Stimulated activated CD8-positive, alpha-beta memory T cell treated with anti-CD3 and anti-CD28 coated beads, Interleukin-7, amount 100 ng/mL, for 4 hours (primary cell): ENCODE measurements at regions not wholly inside any gene's neighbourhood (a gene's known extent, or its start where the extent isn't known, plus 50 kb on each side); places are given as distances from the start of the nearest gene placed in this dataset.

Experiments
- DNase-seq, 2 donors: peaks; one replicate each; pipeline ENCODE4 v3.0.0-alpha.2; 2020; ENCODE audit warnings: low read depth in 2 of 2

DNA sequence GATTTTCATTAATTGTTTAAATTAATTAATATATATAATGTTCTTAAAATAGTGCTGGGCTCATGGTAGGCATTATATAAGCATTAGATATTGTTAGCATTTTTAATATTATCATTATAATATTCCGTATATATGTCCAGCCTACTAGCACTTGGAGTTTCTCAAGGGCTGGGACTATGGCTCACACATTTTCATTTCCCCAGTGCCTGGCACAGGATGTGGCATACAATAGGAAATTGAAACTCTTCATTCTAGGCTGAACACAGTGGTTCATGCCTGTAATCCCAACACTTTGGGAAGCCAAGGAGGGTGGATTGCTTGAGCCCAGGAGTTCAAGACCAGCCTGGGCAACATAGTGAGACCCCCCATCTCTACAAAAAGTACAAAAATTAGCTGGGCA lies 170.4 kb downstream of the RSL24D1 start:
- DNase-seq = no peak

GRCh38 chr15:55017635-55018034 lies 179.1 kb downstream of the RSL24D1 start:
- no peak for DNase-seq

GRCh38 chr15:55016225-55016624 lies 180.5 kb downstream of the RSL24D1 start:
- DNase-seq = no peak

DNA sequence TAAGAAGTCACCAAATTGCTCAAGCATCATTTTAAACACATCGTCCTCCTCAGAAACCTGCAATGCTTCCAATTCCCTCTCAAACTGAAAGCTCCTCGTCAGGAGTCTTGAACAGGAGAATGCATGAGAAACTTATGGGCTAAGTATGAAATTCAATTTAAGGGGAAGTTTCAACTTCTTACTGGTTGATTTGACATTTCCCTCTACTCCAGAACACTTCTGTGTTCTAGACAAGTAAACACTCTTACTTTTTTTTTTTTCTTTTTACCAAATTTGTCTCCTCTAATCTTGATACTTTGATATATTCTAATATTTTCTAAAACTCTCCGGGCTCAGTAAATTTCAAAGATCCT lies 181.7 kb downstream of the RSL24D1 start:
- no peak for DNase-seq

GRCh38 chr15:55014391-55015092 lies 182.2 kb downstream of the RSL24D1 start:
- DNase-seq = no peak

DNA sequence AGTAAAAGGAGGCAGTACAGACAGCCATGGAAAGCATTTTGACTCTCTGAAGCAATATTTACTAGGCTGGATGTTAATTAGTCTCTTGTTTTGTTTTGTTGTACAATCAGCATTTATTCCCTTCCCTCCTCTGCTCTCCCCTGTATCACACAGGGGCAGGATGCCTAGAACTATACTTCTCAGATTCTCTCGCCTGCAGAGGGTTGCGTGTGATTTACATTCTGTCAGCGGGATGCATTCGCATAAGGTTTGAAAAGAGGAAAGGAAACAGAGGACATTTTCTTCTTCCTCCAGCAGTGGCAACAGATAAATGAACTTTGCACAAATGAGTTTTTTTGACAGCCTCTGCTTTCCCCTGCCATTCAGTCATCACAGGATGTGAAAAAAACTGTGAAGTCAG lies 188.3 kb downstream of the RSL24D1 start:
- no peak for DNase-seq

DNA sequence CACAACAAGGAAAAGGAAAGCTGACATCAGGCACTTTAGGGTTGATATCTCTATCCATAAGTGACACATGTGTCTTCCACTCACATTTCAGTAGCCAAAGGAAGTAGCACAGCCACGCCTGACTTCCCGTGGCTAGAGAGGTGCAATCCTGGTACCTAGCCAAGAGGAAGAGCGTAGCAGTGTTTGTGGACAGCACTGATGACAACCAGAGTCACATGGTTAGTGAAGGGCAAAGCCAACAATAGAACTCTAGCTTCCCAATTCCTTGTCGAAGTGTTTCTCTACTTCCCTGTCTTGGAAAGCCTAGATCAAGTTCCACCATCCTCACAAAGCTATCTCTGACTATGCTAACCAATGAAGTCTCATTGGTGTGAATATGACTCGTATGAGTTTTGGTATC lies 189.2 kb downstream of the RSL24D1 start:
- no peak for DNase-seq

DNA sequence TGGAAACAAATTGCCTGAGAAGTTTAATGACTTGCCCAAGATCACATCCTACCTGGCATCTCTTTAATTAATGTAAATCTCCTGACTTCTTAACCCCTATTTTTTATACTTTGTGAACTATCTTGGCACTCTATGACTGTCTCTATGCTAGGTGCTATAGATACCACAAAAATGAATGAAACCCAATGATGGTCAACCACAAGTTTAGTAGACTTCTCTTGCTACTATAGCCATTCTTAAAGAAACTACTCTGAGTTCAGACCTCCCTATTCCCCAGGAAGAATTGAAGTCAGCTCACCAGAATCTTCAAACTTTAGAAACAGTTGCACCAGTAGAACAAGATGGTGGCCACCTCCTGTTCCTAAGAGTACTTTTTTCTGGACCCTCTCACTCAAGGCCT lies 191.1 kb downstream of the RSL24D1 start:
- DNase-seq = no peak

DNA sequence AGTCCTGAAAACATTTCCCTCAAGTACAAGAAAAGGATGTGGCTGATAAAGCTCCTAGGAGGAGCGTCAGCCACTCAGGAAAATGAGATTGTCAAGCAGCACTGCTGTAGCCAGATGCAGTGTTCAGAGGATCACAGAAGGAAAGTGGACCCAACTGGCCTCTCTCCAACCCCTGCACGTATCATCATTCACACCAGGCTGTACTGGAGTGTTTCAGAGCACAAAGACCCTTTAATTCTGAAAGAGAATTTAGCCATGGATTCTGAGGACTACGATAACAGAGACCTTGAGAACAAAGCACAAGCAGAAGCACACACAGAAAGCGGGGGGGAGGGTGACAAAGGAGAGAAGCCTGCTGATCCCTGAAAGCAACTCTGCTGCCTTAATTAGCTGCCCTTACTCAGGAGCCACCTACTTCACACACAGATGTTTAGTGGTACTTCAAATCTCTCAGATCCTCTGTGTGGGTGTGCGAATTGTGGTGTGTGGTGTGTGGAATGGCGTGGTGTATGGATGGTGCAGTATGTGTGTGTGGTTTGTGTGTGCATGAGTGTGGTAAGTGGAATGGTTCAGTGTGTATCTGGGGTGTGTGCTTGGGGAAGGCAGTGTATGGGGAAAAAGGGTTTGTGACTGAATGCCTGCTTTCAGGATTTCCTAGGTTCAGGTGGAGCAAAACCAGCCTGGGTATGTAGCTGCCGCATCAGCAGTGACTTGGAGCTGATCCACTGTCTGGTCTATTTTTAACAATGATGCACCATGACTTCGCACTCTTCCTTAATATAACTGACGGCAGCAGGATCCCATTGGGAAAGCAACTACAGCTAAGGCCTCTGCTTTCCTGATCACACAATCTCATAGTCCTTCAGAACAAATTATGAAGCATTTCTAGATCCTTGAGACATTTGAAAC lies 192.5 kb downstream of the RSL24D1 start:
- DNase-seq = no peak

DNA sequence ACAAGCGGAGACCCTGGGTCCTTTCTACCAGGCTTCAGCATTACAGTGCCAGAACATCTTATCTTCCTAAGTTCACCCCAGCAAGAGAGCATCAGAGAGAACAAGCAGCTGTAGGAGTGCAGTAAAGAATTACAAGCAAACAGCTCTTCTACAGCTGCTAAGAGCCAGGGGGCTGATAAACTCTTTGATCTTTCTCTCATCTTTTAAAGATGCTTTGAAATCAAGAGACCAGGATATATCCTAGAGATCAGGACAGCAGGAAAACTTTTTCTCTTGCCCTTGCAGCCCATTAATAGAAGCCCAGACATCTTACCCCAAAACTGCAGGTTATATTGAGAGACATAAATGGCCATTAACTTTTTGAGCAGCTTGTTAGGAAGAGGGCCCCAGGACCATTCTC lies 198.1 kb downstream of the RSL24D1 start:
- no peak for DNase-seq

GRCh38 chr15:54990793-54991192 lies 205.9 kb downstream of the RSL24D1 start:
- no peak for DNase-seq

DNA sequence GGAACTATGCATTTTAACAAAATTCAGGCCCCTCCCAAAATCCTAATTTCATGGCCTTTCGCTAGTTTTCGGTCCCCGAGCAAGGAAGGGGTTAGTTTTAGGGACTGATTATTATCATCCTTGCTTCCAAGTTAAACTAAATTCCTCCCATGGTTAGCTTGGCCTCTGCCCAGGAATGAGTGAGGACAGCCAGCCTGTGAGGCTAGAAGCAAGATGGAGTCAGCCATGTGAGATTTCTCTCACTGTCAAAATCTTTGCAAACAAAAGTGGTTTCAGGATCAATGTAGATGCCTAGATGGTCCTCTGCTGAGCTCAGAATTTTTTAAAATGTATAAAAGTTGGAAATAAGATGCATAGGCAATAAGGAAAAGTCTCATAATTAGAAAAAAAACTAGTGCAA lies 208.9 kb downstream of the RSL24D1 start:
- DNase-seq = no peak

DNA sequence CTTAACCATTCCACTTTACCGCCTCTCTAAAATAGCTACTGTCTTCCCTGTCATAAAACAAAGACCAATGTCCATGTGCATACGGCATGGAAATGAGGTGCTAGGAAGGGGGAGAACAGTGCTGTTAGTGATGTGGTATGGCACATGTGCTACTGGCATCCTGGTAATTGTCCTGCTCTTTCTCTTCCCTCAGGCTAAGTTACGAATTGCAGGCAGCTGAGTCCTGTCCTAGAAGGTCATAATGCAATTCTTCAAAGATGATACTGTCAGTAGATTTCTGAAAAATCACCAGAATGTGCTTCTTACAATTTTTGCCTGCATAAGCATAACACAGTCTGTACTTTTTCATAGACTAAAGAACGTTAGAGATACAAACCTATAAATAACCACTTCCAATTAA lies 216.8 kb downstream of the RSL24D1 start:
- no peak for DNase-seq

GRCh38 chr15:54962637-54963036 lies 234.1 kb downstream of the RSL24D1 start:
- DNase-seq = no peak

DNA sequence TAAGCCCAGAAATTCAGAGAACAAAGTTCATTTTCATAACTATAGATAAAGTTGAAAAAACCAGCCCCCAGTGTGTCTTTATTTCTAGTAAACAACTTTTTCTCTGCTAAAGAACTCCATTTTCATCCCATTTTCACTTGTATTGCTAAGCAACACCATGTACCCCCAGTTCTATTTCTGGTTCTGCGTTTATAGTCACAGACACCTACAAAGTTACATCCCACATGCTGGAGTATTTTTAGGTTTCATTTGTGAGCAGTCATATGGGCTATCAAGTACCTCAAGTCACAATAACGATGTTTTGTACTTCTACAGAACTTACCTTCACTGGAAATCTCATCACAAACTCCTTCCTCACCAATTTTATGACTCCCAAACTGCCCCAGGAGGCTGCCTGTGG lies 236.5 kb downstream of the RSL24D1 start:
- DNase-seq = no peak

GRCh38 chr15:54941417-54941816 lies 255.3 kb downstream of the RSL24D1 start:
- no peak for DNase-seq

GRCh38 chr15:54917312-54917711 lies 279.4 kb downstream of the RSL24D1 start:
- DNase-seq = no peak

DNA sequence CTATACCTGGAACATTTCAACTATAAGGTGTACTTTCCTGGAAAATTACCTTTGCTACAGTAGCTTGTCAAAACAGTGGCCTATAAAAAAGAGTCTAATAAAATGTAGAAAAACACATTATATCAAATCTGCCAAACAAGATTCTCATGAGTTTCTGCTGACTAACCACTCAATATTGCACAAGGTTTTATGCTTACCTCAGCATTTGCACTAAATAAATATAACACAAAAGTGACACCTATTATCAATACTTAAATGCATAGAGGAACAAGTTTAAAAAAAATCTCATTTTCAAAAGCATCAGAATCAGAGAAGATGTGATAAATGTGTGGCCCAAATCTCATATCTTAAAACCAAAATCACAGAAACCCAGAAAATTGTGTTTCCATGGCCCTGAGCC lies 281.4 kb downstream of the RSL24D1 start:
- DNase-seq = no peak

DNA sequence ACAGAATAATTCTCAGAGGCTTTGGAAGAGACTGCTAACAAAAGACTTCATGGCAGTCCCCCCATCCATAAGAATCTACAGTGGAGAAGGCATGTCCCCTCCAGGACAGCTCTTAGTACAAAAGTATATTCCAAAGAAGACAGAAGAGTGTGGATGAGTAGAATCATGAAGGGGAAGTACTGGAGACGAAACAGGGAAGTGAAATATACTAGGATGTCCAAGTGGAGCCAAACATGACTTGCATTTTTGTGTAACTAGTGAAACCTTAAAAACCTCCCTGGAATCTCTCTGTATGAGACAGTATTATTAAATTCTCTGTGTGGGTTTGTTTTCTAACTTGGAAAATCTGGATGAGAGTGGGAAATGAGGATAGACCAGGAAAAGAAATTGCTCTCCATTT lies 312.4 kb downstream of the RSL24D1 start:
- DNase-seq = no peak

- DNase-seq = no peak
Observed at GRCh38 chr15:54859982-54860381, 336.8 kb downstream of the RSL24D1 start.

GRCh38 chr15:54854667-54855066 lies 342.1 kb downstream of the RSL24D1 start:
- DNase-seq = no peak

- DNase-seq = no peak
Observed at GRCh38 chr15:54850101-54850500, 346.6 kb downstream of the RSL24D1 start.

- DNase-seq = no peak
Observed at GRCh38 chr15:54843006-54843405, 353.7 kb downstream of the RSL24D1 start.
